Body of pancreas (tissue), 4 donors: ENCODE measurements at regions not wholly inside any gene's neighbourhood (a gene's known extent, or its start where the extent isn't known, plus 50 kb on each side); places are given as distances from the start of the nearest gene placed in this dataset.

Experiments
- ATAC-seq: fragments of 150-250 bp; one replicate; pipeline ENCODE4 v1.9.1; 2016
- DNase-seq, 4 donors: peaks; one replicate each; pipeline ENCODE4 v3.0.0-alpha.2; 2019
- H3K27ac ChIP-seq, 4 donors: fragments of 200-600 bp; sonication (generic); 1 replicate in 3 of 4; 2 replicates in 1 of 4; pipeline versions ENCODE4 v1.5.1 to v1.6.1; 2016 to 2019; ENCODE audit warnings: mild to moderate bottlenecking in 1 of 4, mixed read lengths in 1 of 4, moderate library complexity in 1 of 4
- H3K27me3 ChIP-seq, 2 donors: fragments of 200-600 bp; sonication (generic); one replicate each; pipeline ENCODE4 v1.6.0; 2016; ENCODE audit warnings: mild to moderate bottlenecking in 1 of 2
- H3K36me3 ChIP-seq, 2 donors: fragments of 200-600 bp; sonication (generic); replicated peaks in 1 of 2; 2 replicates each; pipeline ENCODE4 v1.5.1; 2016; ENCODE audit warnings: low read depth in 2 of 2; ENCODE audit not compliant: insufficient read depth in 1 of 2
- H3K4me1 ChIP-seq: fragments of 200-600 bp; sonication (generic); one replicate; pipeline ENCODE4 v1.6.0; 2016
- H3K4me3 ChIP-seq, 2 donors: fragments of 200-600 bp; sonication (generic); 1 replicate in 1 of 2; 2 replicates in 1 of 2; pipeline ENCODE4 v1.5.1; 2016 to 2019
- H3K9me3 ChIP-seq, 3 donors: fragments of 200-600 bp; sonication (generic); 1 replicate in 2 of 3; 2 replicates in 1 of 3; pipeline ENCODE4 v1.5.1; 2016
- CTCF ChIP-seq, 7 experiments: fragments of 450-650 bp in 4 of 7; fragments of 200-600 bp in 3 of 7; sonication (generic) in 3 of 7; IDR thresholded peaks; one replicate each; pipeline ENCODE4 v1.5.1; 2016 to 2019; ENCODE audit warnings: antibody characterized with exemption in 7 of 7
- POLR2A ChIP-seq, 3 donors: fragments of 450-650 bp; IDR thresholded peaks; one replicate each; pipeline ENCODE4 v1.6.1; 2016; ENCODE audit warnings: antibody characterized with exemption in 3 of 3, mild to moderate bottlenecking in 2 of 3
- whole genome bisulfite sequencing, 2 donors: methylation state at CpG; one replicate each; pipeline ENCODE4 v1.1.5; 2017; 5-methylcytosine and 5-hydroxymethylcytosine counted together
- intact Hi-C: fragments of 100-400 bp; cut with DNase I; formaldehyde crosslinking; loops from one replicate; pipeline ENCODE4 v1.15.1; 2023

- Histone ChIP-seq H3K27ac (no peak overlapping the region), H3K4me3 (no peak overlapping the region), H3K9me3 (no peaks in the 10 kb centered on the region), H3K4me1 (no peaks in the 10 kb centered on the region), H3K27me3 (no peaks in the 10 kb centered on the region), H3K36me3 (peaks cover 0 to 1% of the 10 kb centered on the region in 2 donors)
- intact Hi-C loops, result no loop called here
- TF ChIP-seq POLR2A (IDR thresholded peaks at IDR 0.05), result no peak
- no peak for TF ChIP-seq CTCF (IDR thresholded peaks at IDR 0.05)
- DNase-seq (no peak), ATAC-seq (no peak)
- 95 to 98% methylated on average over 8 of the region's 8 CpGs for WGBS, 2 donors
These were observed 76.5 kb upstream of the ODAD2 start for GRCh38 chr10:28075424-28075823.

- Histone ChIP-seq H3K36me3 (peaks cover 0 to 5% of the 10 kb centered on the region in 2 donors), H3K4me1 (no peaks in the 10 kb centered on the region), H3K4me3 (no peak overlapping the region), H3K27ac (no peak overlapping the region), H3K27me3 (no peaks in the 10 kb centered on the region), H3K9me3 (no peaks in the 10 kb centered on the region)
- intact Hi-C loops, result no loop called here
- WGBS, 2 donors, result 100% methylated on average over 1 of the region's 1 CpG
- no peak for ATAC-seq
- no peak for TF ChIP-seq CTCF (IDR thresholded peaks at IDR 0.05)
- no peak for TF ChIP-seq POLR2A (IDR thresholded peaks at IDR 0.05)
- no peak for DNase-seq
These were observed 73.7 kb upstream of the ODAD2 start for GRCh38 chr10:28072573-28072972.

- intact Hi-C loops, result no loop called here
- H3K36me3 ChIP-seq, result peaks cover 2 to 7% of the 10 kb centered on the region in 2 donors
- H3K27me3 ChIP-seq, result no peaks in the 10 kb centered on the region
- H3K9me3 ChIP-seq, result no peaks in the 10 kb centered on the region
- no peak overlapping the region for H3K4me3 ChIP-seq
- DNase-seq (no peak), ATAC-seq (no peak)
- no peak overlapping the region for H3K27ac ChIP-seq
- 75 to 86% methylated on average over 5 of the region's 5 CpGs for WGBS, 2 donors
- H3K4me1 ChIP-seq, result no peaks in the 10 kb centered on the region
- TF ChIP-seq POLR2A (IDR thresholded peaks at IDR 0.05) (no peak), CTCF (IDR thresholded peaks at IDR 0.05) (no peak)
These were observed 61.2 kb upstream of the ODAD2 start for GRCh38 chr10:28060031-28060607.

GRCh38 chr10:28058746-28059145 is 59.9 kb upstream of the ODAD2 start:
- Histone ChIP-seq H3K9me3 (no peaks in the 10 kb centered on the region), H3K4me3 (no peak overlapping the region), H3K36me3 (peaks cover 2 to 7% of the 10 kb centered on the region in 2 donors), H3K27ac (no peak overlapping the region), H3K27me3 (no peaks in the 10 kb centered on the region), H3K4me1 (no peaks in the 10 kb centered on the region)
- no peak for ATAC-seq
- WGBS, 2 donors, result 95 to 97% methylated on average over 7 of the region's 7 CpGs
- intact Hi-C loops, result no loop called here
- no peak for DNase-seq
- TF ChIP-seq POLR2A (IDR thresholded peaks at IDR 0.05), result no peak
- TF ChIP-seq CTCF (IDR thresholded peaks at IDR 0.05), result no peak

- WGBS, 2 donors, result 94 to 97% methylated on average over 5 of the region's 5 CpGs
- Histone ChIP-seq H3K9me3 (no peaks in the 10 kb centered on the region), H3K4me3 (no peak overlapping the region), H3K4me1 (no peaks in the 10 kb centered on the region), H3K27ac (no peak overlapping the region), H3K36me3 (peaks cover 2 to 7% of the 10 kb centered on the region in 2 donors), H3K27me3 (no peaks in the 10 kb centered on the region)
- intact Hi-C loops, result no loop called here
- TF ChIP-seq POLR2A (IDR thresholded peaks at IDR 0.05) (no peak), CTCF (IDR thresholded peaks at IDR 0.05) (no peak)
- ATAC-seq, result no peak
- no peak for DNase-seq
These were observed 55.5 kb upstream of the ODAD2 start for GRCh38 chr10:28054228-28054860.
